ENCODE measurements at regions not wholly inside any gene's neighbourhood (a gene's known extent, or its start where the extent isn't known, plus 50 kb on each side); places are given as distances from the start of the nearest gene placed in this dataset.

DNA sequence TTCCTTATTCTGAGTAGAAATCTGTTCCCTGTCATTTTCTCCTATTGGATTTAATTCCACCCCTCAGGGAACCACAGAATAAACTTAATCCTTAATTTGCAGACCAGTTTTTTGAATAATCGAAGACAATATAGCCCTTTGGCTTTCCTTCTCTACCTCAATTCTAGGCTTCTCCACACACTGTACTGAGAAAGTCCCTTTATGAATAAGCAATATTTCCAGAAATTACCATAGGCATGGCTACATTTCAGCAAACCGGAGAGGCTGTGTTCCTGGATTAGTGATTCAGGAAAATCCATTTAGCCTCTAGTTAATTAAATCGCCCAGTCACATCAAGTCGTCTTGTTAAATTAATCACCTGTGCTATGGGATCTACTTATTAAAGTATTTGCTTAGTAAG is 125.1 kb downstream of the ANAPC4 start:
- TF ChIP-seq, protein P1, sequence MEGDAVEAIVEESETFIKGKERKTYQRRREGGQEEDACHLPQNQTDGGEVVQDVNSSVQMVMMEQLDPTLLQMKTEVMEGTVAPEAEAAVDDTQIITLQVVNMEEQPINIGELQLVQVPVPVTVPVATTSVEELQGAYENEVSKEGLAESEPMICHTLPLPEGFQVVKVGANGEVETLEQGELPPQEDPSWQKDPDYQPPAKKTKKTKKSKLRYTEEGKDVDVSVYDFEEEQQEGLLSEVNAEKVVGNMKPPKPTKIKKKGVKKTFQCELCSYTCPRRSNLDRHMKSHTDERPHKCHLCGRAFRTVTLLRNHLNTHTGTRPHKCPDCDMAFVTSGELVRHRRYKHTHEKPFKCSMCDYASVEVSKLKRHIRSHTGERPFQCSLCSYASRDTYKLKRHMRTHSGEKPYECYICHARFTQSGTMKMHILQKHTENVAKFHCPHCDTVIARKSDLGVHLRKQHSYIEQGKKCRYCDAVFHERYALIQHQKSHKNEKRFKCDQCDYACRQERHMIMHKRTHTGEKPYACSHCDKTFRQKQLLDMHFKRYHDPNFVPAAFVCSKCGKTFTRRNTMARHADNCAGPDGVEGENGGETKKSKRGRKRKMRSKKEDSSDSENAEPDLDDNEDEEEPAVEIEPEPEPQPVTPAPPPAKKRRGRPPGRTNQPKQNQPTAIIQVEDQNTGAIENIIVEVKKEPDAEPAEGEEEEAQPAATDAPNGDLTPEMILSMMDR (IDR thresholded peaks at IDR 0.05), result no peak
- TF ChIP-seq POLR2A (IDR thresholded peaks at IDR 0.05), result no peak
- TF ChIP-seq EP300 (IDR thresholded peaks at IDR 0.05), result no peak

Measured in upper lobe of left lung (tissue), 4 donors.